ENCODE measurements at regions not wholly inside any gene's neighbourhood (a gene's known extent, or its start where the extent isn't known, plus 50 kb on each side); places are given as distances from the start of the nearest gene placed in this dataset.

GRCh38 chr21:38048167-38048566, 131.9 kb upstream of the KCNJ6 start:
- CTCF ChIA-PET: interaction anchor here (2.0 kb wide), 1 partner anchor 79 kb away, joined by 5 read pairs; no protein-coding TSS in a partner anchor
- TF ChIP-seq CTCF (IDR thresholded peaks at IDR 0.05; ENCODE audit: unreplicated experiment): no peak
- no peaks in the 10 kb centered on the region for H3K9me3 Mint-ChIP-seq (ENCODE audit: unreplicated experiment)
- H3K36me3 Mint-ChIP-seq (ENCODE audit: insufficient read depth, unreplicated experiment): no peaks in the 10 kb centered on the region
- H3K27ac Mint-ChIP-seq (ENCODE audit: low read depth, unreplicated experiment): no peak overlapping the region
- POLR2A ChIA-PET: no interaction called here
- no peaks in the 10 kb centered on the region for H3K4me1 Mint-ChIP-seq (ENCODE audit: insufficient read depth, unreplicated experiment)
- no peak for DNase-seq (ENCODE audit: unreplicated experiment)
- BruUV-seq (replicated peaks): no TSS peak
- H3K27me3 Mint-ChIP-seq (ENCODE audit: insufficient read depth, unreplicated experiment): no peaks in the 10 kb centered on the region
- no peak overlapping the region for H3K4me3 Mint-ChIP-seq (ENCODE audit: unreplicated experiment)
- intact Hi-C loops (cut with micrococcal nuclease): no loop called here

DNA sequence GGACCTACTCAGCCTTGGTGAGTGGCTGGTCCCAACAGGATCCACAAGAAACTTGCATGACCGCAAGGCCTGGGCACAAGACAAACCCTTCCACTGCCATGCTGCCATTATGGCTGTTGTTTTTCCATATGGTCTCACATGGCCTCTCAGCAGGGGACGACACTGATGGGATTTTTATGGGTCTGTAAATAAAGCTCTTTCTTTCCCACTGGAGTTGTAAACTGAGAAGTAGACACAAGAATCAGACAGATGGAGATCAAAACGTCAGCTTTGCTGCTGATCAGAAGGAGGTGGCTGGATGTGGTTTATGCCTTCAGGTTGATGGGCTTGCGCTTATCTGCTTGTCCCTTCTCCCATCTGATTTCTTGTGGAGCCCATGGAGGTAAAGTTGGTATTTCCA, 138.1 kb upstream of the KCNJ6 start:
- intact Hi-C loops (cut with micrococcal nuclease): no loop called here
- no peaks in the 10 kb centered on the region for H3K36me3 Mint-ChIP-seq (ENCODE audit: insufficient read depth, unreplicated experiment)
- BruUV-seq (replicated peaks): no TSS peak
- H3K9me3 Mint-ChIP-seq (ENCODE audit: unreplicated experiment): peaks cover 10% of the 10 kb centered on the region
- TF ChIP-seq CTCF (IDR thresholded peaks at IDR 0.05; ENCODE audit: unreplicated experiment): no peak
- no peak overlapping the region for H3K4me3 Mint-ChIP-seq (ENCODE audit: unreplicated experiment)
- ChIA-PET POLR2A (no interaction called here), CTCF (interaction anchor here (0.5 to 0.7 kb wide), 2 partner anchors 164 to 737 kb away, joined by 3 to 5 read pairs; no protein-coding TSS in a partner anchor)
- H3K4me1 Mint-ChIP-seq (ENCODE audit: insufficient read depth, unreplicated experiment): no peaks in the 10 kb centered on the region
- peaks cover 6% of the 10 kb centered on the region for H3K27me3 Mint-ChIP-seq (ENCODE audit: insufficient read depth, unreplicated experiment)
- H3K27ac Mint-ChIP-seq (ENCODE audit: low read depth, unreplicated experiment): no peak overlapping the region
- DNase-seq (ENCODE audit: unreplicated experiment): no peak

- peaks cover 7% of the 10 kb centered on the region for H3K27me3 Mint-ChIP-seq (ENCODE audit: insufficient read depth, unreplicated experiment)
- no peak for DNase-seq (ENCODE audit: unreplicated experiment)
- H3K4me1 Mint-ChIP-seq (ENCODE audit: insufficient read depth, unreplicated experiment): no peaks in the 10 kb centered on the region
- H3K4me3 Mint-ChIP-seq (ENCODE audit: unreplicated experiment): no peak overlapping the region
- TF ChIP-seq CTCF (IDR thresholded peaks at IDR 0.05; ENCODE audit: unreplicated experiment): no peak
- POLR2A ChIA-PET: no interaction called here
- CTCF ChIA-PET: no interaction called here
- intact Hi-C loops (cut with micrococcal nuclease): no loop called here
- H3K9me3 Mint-ChIP-seq (ENCODE audit: unreplicated experiment): peaks cover 10% of the 10 kb centered on the region
- H3K36me3 Mint-ChIP-seq (ENCODE audit: insufficient read depth, unreplicated experiment): no peaks in the 10 kb centered on the region
- no TSS peak for BruUV-seq (replicated peaks)
- H3K27ac Mint-ChIP-seq (ENCODE audit: low read depth, unreplicated experiment): no peak overlapping the region
These were observed 140.2 kb upstream of the KCNJ6 start for GRCh38 chr21:38056481-38056880.

- Mint-ChIP-seq H3K27me3 (ENCODE audit: insufficient read depth, unreplicated experiment) (peaks cover 7% of the 10 kb centered on the region), H3K27ac (ENCODE audit: low read depth, unreplicated experiment) (no peak overlapping the region), H3K4me3 (ENCODE audit: unreplicated experiment) (no peak overlapping the region), H3K9me3 (ENCODE audit: unreplicated experiment) (peaks cover 10% of the 10 kb centered on the region), H3K36me3 (ENCODE audit: insufficient read depth, unreplicated experiment) (no peaks in the 10 kb centered on the region), H3K4me1 (ENCODE audit: insufficient read depth, unreplicated experiment) (no peaks in the 10 kb centered on the region)
- no peak for TF ChIP-seq CTCF (IDR thresholded peaks at IDR 0.05; ENCODE audit: unreplicated experiment)
- POLR2A ChIA-PET: no interaction called here
- intact Hi-C loops (cut with micrococcal nuclease): no loop called here
- CTCF ChIA-PET: no interaction called here
- no TSS peak for BruUV-seq (replicated peaks)
- no peak for DNase-seq (ENCODE audit: unreplicated experiment)
These were observed 141.4 kb upstream of the KCNJ6 start for GRCh38 chr21:38057626-38058025.
